ENCODE measurements at regions not wholly inside any gene's neighbourhood (a gene's known extent, or its start where the extent isn't known, plus 50 kb on each side); places are given as distances from the start of the nearest gene placed in this dataset.
A peak's percentile ranks its signal among the peaks of the same experiment; 100 is the strongest.

GRCh38 chr16:14358697-14359305 is 271.3 kb downstream of the PARN start:
- H3K4me3 ChIP-seq: no peak overlapping the region
- no peaks in the 10 kb centered on the region for H3K4me1 ChIP-seq (ENCODE audit: low read depth)
- H3K36me3 ChIP-seq (ENCODE audit: low read depth): no peaks in the 10 kb centered on the region
- TF ChIP-seq, protein P1, sequence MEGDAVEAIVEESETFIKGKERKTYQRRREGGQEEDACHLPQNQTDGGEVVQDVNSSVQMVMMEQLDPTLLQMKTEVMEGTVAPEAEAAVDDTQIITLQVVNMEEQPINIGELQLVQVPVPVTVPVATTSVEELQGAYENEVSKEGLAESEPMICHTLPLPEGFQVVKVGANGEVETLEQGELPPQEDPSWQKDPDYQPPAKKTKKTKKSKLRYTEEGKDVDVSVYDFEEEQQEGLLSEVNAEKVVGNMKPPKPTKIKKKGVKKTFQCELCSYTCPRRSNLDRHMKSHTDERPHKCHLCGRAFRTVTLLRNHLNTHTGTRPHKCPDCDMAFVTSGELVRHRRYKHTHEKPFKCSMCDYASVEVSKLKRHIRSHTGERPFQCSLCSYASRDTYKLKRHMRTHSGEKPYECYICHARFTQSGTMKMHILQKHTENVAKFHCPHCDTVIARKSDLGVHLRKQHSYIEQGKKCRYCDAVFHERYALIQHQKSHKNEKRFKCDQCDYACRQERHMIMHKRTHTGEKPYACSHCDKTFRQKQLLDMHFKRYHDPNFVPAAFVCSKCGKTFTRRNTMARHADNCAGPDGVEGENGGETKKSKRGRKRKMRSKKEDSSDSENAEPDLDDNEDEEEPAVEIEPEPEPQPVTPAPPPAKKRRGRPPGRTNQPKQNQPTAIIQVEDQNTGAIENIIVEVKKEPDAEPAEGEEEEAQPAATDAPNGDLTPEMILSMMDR (IDR thresholded peaks at IDR 0.05): no peak
- DNase-seq (no peak), ATAC-seq (no peak)
- H3K9me3 ChIP-seq: no peaks in the 10 kb centered on the region
- intact Hi-C loops (cut with DNase I, micrococcal nuclease): no loop called here

DNA sequence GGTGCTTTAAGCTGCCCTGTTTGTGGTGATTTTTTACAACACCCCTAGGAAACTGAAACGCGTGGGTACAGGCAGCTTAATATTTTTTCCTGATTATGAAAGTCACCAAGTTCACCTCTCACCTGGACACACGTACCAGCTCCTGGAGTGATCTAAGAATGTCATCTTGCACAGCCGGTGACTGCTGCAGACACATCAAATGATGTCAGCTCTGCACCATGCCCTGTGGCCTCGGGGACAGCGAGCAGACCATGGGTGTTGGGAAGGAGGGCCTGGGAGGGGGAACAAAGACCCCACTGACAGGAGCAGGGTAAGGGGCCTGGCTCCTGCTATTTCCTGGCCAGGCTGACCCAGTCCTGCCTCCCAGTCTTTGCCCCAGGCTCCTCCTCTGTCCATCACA is 272.7 kb downstream of the PARN start:
- intact Hi-C loops (cut with DNase I, micrococcal nuclease): no loop called here

GRCh38 chr16:14356064-14356463 is 274.0 kb downstream of the PARN start:
- intact Hi-C loops (cut with DNase I, micrococcal nuclease): no loop called here
- Histone ChIP-seq H3K4me1 (ENCODE audit: low read depth) (no peaks in the 10 kb centered on the region), H3K4me3 (no peak overlapping the region), H3K9me3 (no peaks in the 10 kb centered on the region), H3K36me3 (ENCODE audit: low read depth) (no peaks in the 10 kb centered on the region)
- TF ChIP-seq, protein P1 (IDR thresholded peaks at IDR 0.05): no peak
- ATAC-seq: no peak
- no peak for DNase-seq

More for the DNA sequence above, 272.7 kb downstream of the PARN start:
- Histone ChIP-seq H3K9me3 (no peaks in the 10 kb centered on the region), H3K36me3 (ENCODE audit: low read depth) (no peaks in the 10 kb centered on the region), H3K4me3 (no peak overlapping the region), H3K4me1 (ENCODE audit: low read depth) (no peaks in the 10 kb centered on the region)
- DNase-seq: no peak
- TF ChIP-seq, protein P1 (IDR thresholded peaks at IDR 0.05): no peak
- ATAC-seq: no peak

DNA sequence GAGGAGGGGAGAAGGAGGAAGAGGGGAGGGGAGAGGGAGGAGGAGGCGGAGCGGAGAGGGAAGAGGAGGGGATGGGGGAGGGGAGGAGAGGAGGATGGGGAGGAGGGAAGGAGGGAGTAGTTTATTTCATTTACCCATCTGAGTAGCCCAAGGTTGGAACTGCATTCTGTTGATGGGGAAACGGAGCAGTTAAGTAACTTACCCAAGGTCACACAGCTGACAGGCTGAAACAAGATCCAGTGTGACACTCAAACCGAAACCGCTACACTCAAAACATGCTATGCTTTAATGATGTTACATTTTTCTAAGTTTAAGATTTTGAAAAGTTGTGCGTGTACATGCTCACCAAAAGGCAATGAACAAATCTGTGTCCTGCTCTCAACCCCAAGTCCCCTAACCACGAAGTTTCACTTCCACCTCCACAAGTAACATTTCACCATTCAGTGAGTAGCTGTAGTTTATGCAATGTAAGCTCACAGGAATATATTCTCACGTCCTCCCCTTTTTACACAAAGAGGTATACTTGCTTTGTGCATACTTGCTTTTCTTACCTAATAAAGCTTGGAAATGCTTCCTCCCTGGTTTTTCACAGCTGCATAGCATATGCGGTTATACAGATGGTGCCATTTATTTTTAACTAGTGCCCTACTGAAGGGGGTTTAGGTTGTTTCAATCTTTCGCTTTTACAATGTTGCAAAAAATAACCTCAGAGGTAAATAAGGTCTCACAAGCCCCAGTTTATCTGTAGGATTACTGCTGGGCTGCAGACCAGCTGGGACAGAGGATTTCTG is 275.3 kb downstream of the PARN start:
- Histone ChIP-seq H3K4me3 (no peak overlapping the region), H3K4me1 (ENCODE audit: low read depth) (no peaks in the 10 kb centered on the region), H3K9me3 (no peaks in the 10 kb centered on the region), H3K36me3 (ENCODE audit: low read depth) (no peaks in the 10 kb centered on the region)
- ATAC-seq (peak; percentile 71), DNase-seq (peak in 1 of 3 donors; percentile 17)
- TF ChIP-seq, protein P1 (IDR thresholded peaks at IDR 0.05): no peak
- intact Hi-C loops (cut with DNase I, micrococcal nuclease): no loop called here

- Histone ChIP-seq H3K36me3 (ENCODE audit: low read depth) (no peaks in the 10 kb centered on the region), H3K4me3 (no peak overlapping the region), H3K4me1 (ENCODE audit: low read depth) (no peaks in the 10 kb centered on the region), H3K9me3 (no peaks in the 10 kb centered on the region)
- ATAC-seq (no peak), DNase-seq (no peak)
- intact Hi-C loops (cut with DNase I, micrococcal nuclease): no loop called here
- TF ChIP-seq, protein P1 (IDR thresholded peaks at IDR 0.05): no peak
Measured at GRCh38 chr16:14353340-14353739, 276.7 kb downstream of the PARN start.

Data from mucosa of descending colon (tissue), 3 donors.